Activated CD8-positive, alpha-beta T cell treated with anti-CD3 and anti-CD28 coated beads for 36 hours (primary cell): ENCODE measurements at regions not wholly inside any gene's neighbourhood (a gene's known extent, or its start where the extent isn't known, plus 50 kb on each side); places are given as distances from the start of the nearest gene placed in this dataset.
"Not testable (repeated sequence)": the region's sequence is repeated elsewhere in the genome, so short reads cannot be mapped to it uniquely, and the experiment has no call there.

Experiments used
- ATAC-seq: fragments of 200-7000 bp; cut with Tn5 transposase; one replicate; pipeline ENCODE4 v1.10.0; 2021; ENCODE audit warnings: mild to moderate bottlenecking, moderate library complexity
- CTCF ChIA-PET: fragments of 350-600 bp; sonication (Branson Sonifier 250); formaldehyde crosslinking; loops from one replicate; lab custom pipeline; 2021; ENCODE audit warnings: antibody characterized with exemption; lab: Charles Lee
- POLR2A ChIA-PET: fragments of 350-600 bp; sonication (Branson Sonifier 250); formaldehyde crosslinking; loops from one replicate; lab custom pipeline; 2021; ENCODE audit warnings: antibody characterized with exemption; lab: Charles Lee
- DNase-seq: peaks from one replicate; pipeline ENCODE4 v3.0.0-alpha.2; 2020
- H3K27ac Mint-ChIP-seq: one replicate; pipeline ENCODE4 v1.8.0; 2021; ENCODE audit warnings: mild to moderate bottlenecking, mixed read lengths
- H3K27me3 Mint-ChIP-seq: one replicate; pipeline ENCODE4 v1.8.0; 2021; ENCODE audit warnings: mixed read lengths
- H3K36me3 Mint-ChIP-seq: one replicate; pipeline ENCODE4 v1.8.0; 2021; ENCODE audit warnings: low read depth, mixed read lengths
- H3K4me1 Mint-ChIP-seq: one replicate; pipeline ENCODE4 v1.8.0; 2021; ENCODE audit warnings: low read depth, mixed read lengths
- H3K4me3 Mint-ChIP-seq: one replicate; pipeline ENCODE4 v1.8.0; 2021; ENCODE audit warnings: mild to moderate bottlenecking, moderate library complexity, mixed read lengths
- H3K9me3 Mint-ChIP-seq: one replicate; pipeline ENCODE4 v1.8.0; 2021; ENCODE audit warnings: mixed read lengths
- intact Hi-C: fragments of 100-400 bp; cut with micrococcal nuclease; formaldehyde crosslinking; loops from one replicate; pipeline ENCODE4 v1.10.0; 2022
- TF ChIP-seq, protein P1 (sequence below): fragments of 200-600 bp; IDR thresholded peaks from one replicate; pipeline ENCODE4 v1.8.0; 2022; ENCODE audit warnings: antibody characterized with exemption, mild to moderate bottlenecking

DNA sequence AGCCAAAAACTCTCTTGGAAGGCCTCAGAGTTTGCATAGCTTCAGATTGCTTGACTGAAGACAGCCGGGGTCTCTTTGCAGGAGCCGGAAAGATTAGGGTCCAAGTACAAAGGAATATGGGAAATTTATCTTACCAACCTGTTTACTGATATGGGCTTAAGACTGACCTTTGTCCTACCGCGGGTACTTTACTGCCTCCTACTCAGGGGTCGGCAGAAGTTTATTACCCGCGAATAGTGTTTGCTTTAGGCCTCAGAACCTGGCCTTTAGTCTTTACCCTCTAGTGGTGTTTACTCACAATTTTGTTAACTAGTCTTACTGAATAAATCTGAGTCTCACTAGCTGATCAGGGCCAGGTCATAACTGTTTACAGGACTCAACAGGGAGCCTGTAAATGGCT lies 765.4 kb upstream of the SPRY2 start:
- DNase-seq (no peak), ATAC-seq (no peak)
- TF ChIP-seq, protein P1, sequence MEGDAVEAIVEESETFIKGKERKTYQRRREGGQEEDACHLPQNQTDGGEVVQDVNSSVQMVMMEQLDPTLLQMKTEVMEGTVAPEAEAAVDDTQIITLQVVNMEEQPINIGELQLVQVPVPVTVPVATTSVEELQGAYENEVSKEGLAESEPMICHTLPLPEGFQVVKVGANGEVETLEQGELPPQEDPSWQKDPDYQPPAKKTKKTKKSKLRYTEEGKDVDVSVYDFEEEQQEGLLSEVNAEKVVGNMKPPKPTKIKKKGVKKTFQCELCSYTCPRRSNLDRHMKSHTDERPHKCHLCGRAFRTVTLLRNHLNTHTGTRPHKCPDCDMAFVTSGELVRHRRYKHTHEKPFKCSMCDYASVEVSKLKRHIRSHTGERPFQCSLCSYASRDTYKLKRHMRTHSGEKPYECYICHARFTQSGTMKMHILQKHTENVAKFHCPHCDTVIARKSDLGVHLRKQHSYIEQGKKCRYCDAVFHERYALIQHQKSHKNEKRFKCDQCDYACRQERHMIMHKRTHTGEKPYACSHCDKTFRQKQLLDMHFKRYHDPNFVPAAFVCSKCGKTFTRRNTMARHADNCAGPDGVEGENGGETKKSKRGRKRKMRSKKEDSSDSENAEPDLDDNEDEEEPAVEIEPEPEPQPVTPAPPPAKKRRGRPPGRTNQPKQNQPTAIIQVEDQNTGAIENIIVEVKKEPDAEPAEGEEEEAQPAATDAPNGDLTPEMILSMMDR = no peak
- no peaks in the 10 kb centered on the region for H3K36me3 Mint-ChIP-seq
- H3K4me3 Mint-ChIP-seq = no peak overlapping the region
- ChIA-PET CTCF (no interaction called here), POLR2A (no interaction called here)
- no peak overlapping the region for H3K27ac Mint-ChIP-seq
- no peaks in the 10 kb centered on the region for H3K9me3 Mint-ChIP-seq
- H3K27me3 Mint-ChIP-seq = no peaks in the 10 kb centered on the region
- intact Hi-C loops = no loop called here
- H3K4me1 Mint-ChIP-seq = no peaks in the 10 kb centered on the region

DNA sequence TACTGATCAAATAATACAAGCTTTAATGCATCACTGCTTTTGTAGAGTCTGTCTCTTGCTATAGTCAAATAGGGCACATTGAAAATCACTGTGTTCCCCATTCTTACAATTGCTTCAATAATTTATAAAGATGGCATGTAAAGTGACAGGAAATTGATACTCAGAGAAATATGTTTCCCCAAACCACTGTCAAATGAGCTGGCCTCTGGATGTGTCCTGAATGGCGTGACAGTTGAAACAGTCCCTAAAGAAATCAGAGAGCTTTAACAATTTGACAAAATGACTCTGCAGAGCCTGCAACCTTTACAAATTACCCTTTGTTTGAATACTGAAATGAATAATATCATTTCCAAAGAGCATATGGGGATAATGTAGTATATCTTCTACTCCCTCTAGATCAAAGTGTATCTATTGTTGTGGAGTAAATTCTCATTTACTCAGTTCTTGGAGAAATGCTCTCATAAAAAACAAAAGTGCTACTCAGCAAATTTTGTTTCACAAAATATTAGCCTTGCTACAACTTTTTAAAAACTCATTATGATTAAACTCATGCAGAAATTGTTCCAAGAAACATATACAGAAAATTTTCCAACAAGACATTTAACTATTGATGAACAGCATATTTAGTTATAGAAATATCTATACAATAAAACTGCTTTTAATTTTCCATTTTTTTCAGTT lies 763.2 kb upstream of the SPRY2 start:
- no peaks in the 10 kb centered on the region for H3K36me3 Mint-ChIP-seq
- no peaks in the 10 kb centered on the region for H3K9me3 Mint-ChIP-seq
- ChIA-PET CTCF (no interaction called here), POLR2A (no interaction called here)
- no peaks in the 10 kb centered on the region for H3K27me3 Mint-ChIP-seq
- TF ChIP-seq, protein P1 = no peak
- no peak overlapping the region for H3K4me3 Mint-ChIP-seq
- no peaks in the 10 kb centered on the region for H3K4me1 Mint-ChIP-seq
- DNase-seq = no peak
- intact Hi-C loops = no loop called here
- no peak for ATAC-seq
- H3K27ac Mint-ChIP-seq = no peak overlapping the region

DNA sequence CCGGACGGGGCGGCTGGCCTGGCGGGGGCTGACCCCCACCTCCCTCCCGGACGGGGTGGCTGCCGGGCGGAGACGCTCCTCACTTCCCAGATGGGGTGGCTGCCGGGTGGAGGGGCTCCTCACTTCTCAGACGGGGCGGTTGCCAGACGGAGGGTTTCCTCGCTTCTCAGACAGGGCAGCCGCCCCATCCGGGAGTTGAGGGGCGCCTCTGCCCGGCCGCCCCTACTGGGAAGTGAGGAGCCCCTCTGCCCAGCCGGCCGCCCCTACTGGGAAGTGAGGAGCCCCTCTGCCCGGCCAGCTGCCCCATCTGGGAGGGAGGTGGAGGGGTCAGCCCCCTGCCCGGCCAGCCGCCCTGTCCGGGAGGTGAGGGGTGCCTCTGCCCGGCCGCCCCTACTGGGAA lies 761.1 kb upstream of the SPRY2 start:
- ATAC-seq, intact Hi-C loops, H3K9me3 Mint-ChIP-seq, CTCF ChIA-PET, H3K36me3 Mint-ChIP-seq, DNase-seq, H3K4me3 Mint-ChIP-seq, H3K27me3 Mint-ChIP-seq, H3K4me1 Mint-ChIP-seq, POLR2A ChIA-PET, H3K27ac Mint-ChIP-seq: not testable (repeated sequence)

DNA sequence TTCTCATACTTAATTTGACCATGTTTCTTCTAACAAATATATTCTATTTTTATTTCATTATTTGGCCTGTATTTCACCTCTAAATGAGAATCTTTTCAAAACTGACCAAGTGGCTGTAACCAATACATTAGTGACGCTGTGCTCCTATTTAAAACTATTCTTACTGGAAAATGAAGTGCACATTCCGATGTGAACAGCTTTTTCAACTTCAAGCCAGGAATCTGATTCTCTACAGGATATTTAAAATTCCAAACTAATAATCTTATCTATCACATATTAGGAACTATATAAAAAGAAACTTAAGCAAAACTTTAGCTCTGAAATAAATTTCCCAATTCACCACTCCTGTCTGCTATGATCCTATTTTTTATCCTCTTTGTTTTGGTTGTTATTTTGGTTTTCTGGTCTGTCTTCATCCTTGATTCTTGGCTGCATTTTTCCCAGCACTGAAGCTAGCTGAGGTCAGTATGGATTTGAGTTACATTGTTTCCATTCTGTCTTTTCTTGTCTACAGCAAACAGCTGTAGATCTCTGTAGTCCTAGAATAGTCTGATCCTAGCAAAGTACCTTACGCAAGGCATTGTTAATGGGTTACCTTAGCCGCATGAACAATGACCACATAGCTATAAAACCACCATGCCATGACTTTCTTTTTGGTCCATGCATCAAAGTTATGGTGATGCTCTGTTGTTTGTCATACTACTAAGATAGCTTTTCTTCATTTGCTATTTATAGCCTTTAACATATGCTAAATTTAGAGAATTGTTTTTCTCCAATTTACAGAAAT lies 748.6 kb upstream of the SPRY2 start:
- no peak for ATAC-seq
- H3K27ac Mint-ChIP-seq = no peak overlapping the region
- POLR2A ChIA-PET = no interaction called here
- TF ChIP-seq, protein P1 = no peak
- no peaks in the 10 kb centered on the region for H3K36me3 Mint-ChIP-seq
- CTCF ChIA-PET = no interaction called here
- H3K27me3 Mint-ChIP-seq = no peaks in the 10 kb centered on the region
- DNase-seq = no peak
- intact Hi-C loops = no loop called here
- H3K4me3 Mint-ChIP-seq = no peak overlapping the region
- peaks cover 2% of the 10 kb centered on the region for H3K9me3 Mint-ChIP-seq
- no peaks in the 10 kb centered on the region for H3K4me1 Mint-ChIP-seq

DNA sequence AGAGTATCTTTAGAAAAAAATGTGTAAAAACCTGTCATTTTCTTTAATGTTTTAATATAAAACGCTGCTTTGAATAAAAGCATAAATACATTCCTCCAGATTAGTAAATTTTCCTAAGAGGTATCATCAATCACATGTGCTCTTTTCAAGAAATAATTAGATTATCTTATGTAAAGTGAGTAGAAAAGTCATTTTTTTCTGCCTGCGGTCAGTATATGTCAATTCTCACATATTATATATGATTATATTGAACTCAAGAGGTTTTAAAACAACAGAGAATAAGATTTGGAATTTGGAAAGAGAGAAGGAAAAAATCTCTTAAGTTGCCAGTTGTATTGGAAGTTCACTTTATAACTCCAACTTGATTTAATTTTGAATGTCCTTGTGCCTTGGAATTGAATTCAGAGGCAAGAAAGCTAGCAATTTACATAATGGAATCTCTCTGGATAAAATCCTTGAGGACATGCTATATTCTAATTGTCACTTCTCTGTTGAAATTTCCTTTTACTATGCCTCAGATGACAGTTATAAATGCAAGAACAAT lies 740.1 kb upstream of the SPRY2 start:
- Mint-ChIP-seq H3K27me3 (no peaks in the 10 kb centered on the region), H3K27ac (no peak overlapping the region), H3K36me3 (no peaks in the 10 kb centered on the region), H3K4me1 (no peaks in the 10 kb centered on the region), H3K9me3 (no peaks in the 10 kb centered on the region), H3K4me3 (no peak overlapping the region)
- ChIA-PET CTCF (no interaction called here), POLR2A (no interaction called here)
- ATAC-seq (no peak), DNase-seq (no peak)
- intact Hi-C loops = no loop called here
- TF ChIP-seq, protein P1 = no peak
